ENCODE measurements at regions not wholly inside any gene's neighbourhood (a gene's known extent, or its start where the extent isn't known, plus 50 kb on each side); places are given as distances from the start of the nearest gene placed in this dataset.

- TF ChIP-seq CTCF (conservative IDR thresholded peaks at IDR 0.05 in 1 of 2, IDR thresholded peaks at IDR 0.05 in 1 of 2; ENCODE audit: low read depth in 1 of 2, low read length in 2 of 2) (no peak), EZH2 (IDR thresholded peaks at IDR 0.05; ENCODE audit: low read length, missing control alignments) (no peak)
Measured at GRCh38 chr5:158126442-158127405, 267.8 kb upstream of the CLINT1 start.
